ACC112 (cell line): ENCODE measurements at regions not wholly inside any gene's neighbourhood (a gene's known extent, or its start where the extent isn't known, plus 50 kb on each side); places are given as distances from the start of the nearest gene placed in this dataset.
"Not testable (repeated sequence)": the region's sequence is repeated elsewhere in the genome, so short reads cannot be mapped to it uniquely, and the experiment has no call there.

Experiments used
- H2AFZ ChIP-seq: fragments of 200-600 bp; sonication (generic); one replicate; pipeline ENCODE4 v1.6.0; 2017; ENCODE audit warnings: antibody characterized with exemption, low read length; ENCODE audit not compliant: unreplicated experiment
- H3K27ac ChIP-seq: fragments of 200-600 bp; sonication (generic); 2 replicates; pipeline ENCODE4 v1.5.1; 2014; ENCODE audit warnings: low read depth, mild to moderate bottlenecking, antibody characterized with exemption, low read length, moderate library complexity
- H3K27me3 ChIP-seq: fragments of 200-600 bp; sonication (generic); 2 replicates; pipeline ENCODE4 v1.6.1; 2014; ENCODE audit warnings: mild to moderate bottlenecking, antibody characterized with exemption, low read length, moderate library complexity, mixed read lengths; ENCODE audit not compliant: insufficient read depth
- H3K36me3 ChIP-seq: fragments of 200-600 bp; sonication (generic); 2 replicates; pipeline ENCODE4 v1.6.1; 2016; ENCODE audit warnings: mild to moderate bottlenecking, antibody characterized with exemption, low read length, moderate library complexity, mixed read lengths; ENCODE audit not compliant: insufficient read depth
- H3K4me1 ChIP-seq: fragments of 200-600 bp; sonication (generic); one replicate; pipeline ENCODE4 v1.6.1; 2016; ENCODE audit warnings: low read length, mixed read lengths; ENCODE audit not compliant: insufficient read depth, unreplicated experiment, control insufficient read depth
- H3K4me3 ChIP-seq: fragments of 200-600 bp; sonication (generic); 2 replicates; pipeline ENCODE4 v1.5.1; 2014; ENCODE audit warnings: mild to moderate bottlenecking, low read depth, low read length
- H3K79me2 ChIP-seq: fragments of 200-600 bp; sonication (generic); one replicate; pipeline ENCODE4 v1.6.0; 2016; ENCODE audit warnings: low read length; ENCODE audit not compliant: control insufficient read depth, unreplicated experiment, insufficient read depth

GRCh38 chr3:178324356-178324755 is 211.9 kb upstream of the KCNMB2 start:
- Histone ChIP-seq H3K79me2 (no peaks in the 10 kb centered on the region), H3K4me1 (peaks cover 12% of the 10 kb centered on the region), H3K4me3 (no peak overlapping the region), H3K27me3 (no peaks in the 10 kb centered on the region), H3K36me3 (no peaks in the 10 kb centered on the region), H2AFZ (no peak overlapping the region), H3K27ac (no peak overlapping the region)

- Histone ChIP-seq H3K36me3 (no peaks in the 10 kb centered on the region), H3K27me3 (no peaks in the 10 kb centered on the region), H3K27ac (peak overlapping the region; percentile 2; the same call in 1 of the 2 replicates), H3K4me1 (peaks cover 12% of the 10 kb centered on the region), H2AFZ (no peak overlapping the region), H3K4me3 (no peak overlapping the region), H3K79me2 (no peaks in the 10 kb centered on the region)
Observed at GRCh38 chr3:178325330-178325729, 210.9 kb upstream of the KCNMB2 start.

DNA sequence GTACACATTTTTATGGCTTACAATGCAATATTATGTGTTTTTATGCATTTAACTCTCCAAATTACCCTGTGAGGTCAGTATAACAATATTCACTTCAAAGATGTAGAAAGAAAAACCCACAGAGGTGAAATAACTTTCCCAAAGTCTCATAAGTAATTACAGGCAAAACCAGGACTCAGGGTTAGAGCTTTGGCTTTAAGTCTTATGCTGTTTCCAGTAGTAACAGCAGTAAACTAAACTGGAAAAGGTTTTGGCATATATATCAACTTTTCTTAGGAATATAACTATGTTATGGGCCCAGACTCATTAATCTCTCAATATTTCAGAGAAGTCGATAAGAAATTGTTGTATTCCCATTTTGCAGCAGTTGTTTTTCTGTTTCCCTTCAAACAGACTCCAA is 206.3 kb upstream of the KCNMB2 start:
- Histone ChIP-seq H3K79me2 (no peaks in the 10 kb centered on the region), H3K4me3 (no peak overlapping the region), H3K36me3 (no peaks in the 10 kb centered on the region), H3K4me1 (peaks cover 10% of the 10 kb centered on the region), H3K27me3 (no peaks in the 10 kb centered on the region), H3K27ac (no peak overlapping the region), H2AFZ (no peak overlapping the region)

DNA sequence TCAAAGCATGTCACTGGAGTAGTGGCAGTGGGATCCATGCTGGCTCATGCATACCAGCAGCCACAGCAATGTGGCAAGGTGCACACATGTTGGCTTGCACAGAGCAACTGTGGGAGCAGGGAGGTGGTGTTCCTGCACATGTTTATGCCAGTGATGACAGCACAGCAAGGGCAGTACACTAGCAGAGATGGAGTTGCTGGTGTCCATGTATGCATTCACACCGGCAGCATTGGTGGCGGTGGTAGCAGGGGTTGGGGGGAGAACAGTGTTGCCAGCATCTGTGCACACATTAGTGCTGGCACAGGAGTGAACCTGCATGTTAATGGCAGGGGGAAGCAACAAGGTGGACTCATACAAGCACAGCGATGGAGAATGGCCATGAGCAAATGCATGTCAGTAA is 202.0 kb upstream of the KCNMB2 start:
- Histone ChIP-seq H3K4me3 (no peak overlapping the region), H3K27ac (no peak overlapping the region), H3K79me2 (no peaks in the 10 kb centered on the region), H3K36me3 (no peaks in the 10 kb centered on the region), H2AFZ (no peak overlapping the region), H3K4me1 (peaks cover 6% of the 10 kb centered on the region), H3K27me3 (no peaks in the 10 kb centered on the region)

- no peak overlapping the region for H3K4me3 ChIP-seq
- H3K36me3 ChIP-seq, result no peaks in the 10 kb centered on the region
- H3K27me3 ChIP-seq, result no peaks in the 10 kb centered on the region
- H3K4me1 ChIP-seq, result peaks cover 1% of the 10 kb centered on the region
- H2AFZ ChIP-seq, result no peak overlapping the region
- no peak overlapping the region for H3K27ac ChIP-seq
- no peaks in the 10 kb centered on the region for H3K79me2 ChIP-seq
Observed at GRCh38 chr3:178336336-178336735, 199.9 kb upstream of the KCNMB2 start.

- Histone ChIP-seq H3K36me3 (no peaks in the 10 kb centered on the region), H3K27ac (no peak overlapping the region), H3K79me2 (no peaks in the 10 kb centered on the region), H2AFZ (no peak overlapping the region), H3K4me3 (no peak overlapping the region), H3K27me3 (no peaks in the 10 kb centered on the region), H3K4me1 (peaks cover 9% of the 10 kb centered on the region)
Observed at GRCh38 chr3:178340506-178340905, 195.7 kb upstream of the KCNMB2 start.

GRCh38 chr3:178341636-178342035 is 194.6 kb upstream of the KCNMB2 start:
- no peak overlapping the region for H3K27ac ChIP-seq
- no peaks in the 10 kb centered on the region for H3K36me3 ChIP-seq
- no peaks in the 10 kb centered on the region for H3K27me3 ChIP-seq
- H3K4me3 ChIP-seq, result no peak overlapping the region
- peaks cover 9% of the 10 kb centered on the region for H3K4me1 ChIP-seq
- no peak overlapping the region for H2AFZ ChIP-seq
- H3K79me2 ChIP-seq, result no peaks in the 10 kb centered on the region

- H3K27me3 ChIP-seq, result no peaks in the 10 kb centered on the region
- H3K4me3 ChIP-seq, result peak overlapping the region; percentile 10; the same call in 1 of the 2 replicates
- H3K4me1 ChIP-seq, result peaks cover 12% of the 10 kb centered on the region
- no peaks in the 10 kb centered on the region for H3K79me2 ChIP-seq
- peak overlapping the region; percentile 21 for H2AFZ ChIP-seq
- no peaks in the 10 kb centered on the region for H3K36me3 ChIP-seq
- no peak overlapping the region for H3K27ac ChIP-seq
Observed at GRCh38 chr3:178342111-178342510, 194.1 kb upstream of the KCNMB2 start.

- Histone ChIP-seq H3K36me3 (no peaks in the 10 kb centered on the region), H3K4me1 (peaks cover 19% of the 10 kb centered on the region), H3K27me3 (no peaks in the 10 kb centered on the region), H2AFZ (no peak overlapping the region), H3K27ac (no peak overlapping the region), H3K79me2 (no peaks in the 10 kb centered on the region), H3K4me3 (no peak overlapping the region)
Observed at GRCh38 chr3:178343433-178344038, 192.7 kb upstream of the KCNMB2 start.

- Histone ChIP-seq H3K36me3 (no peaks in the 10 kb centered on the region), H3K4me3 (no peak overlapping the region), H3K4me1 (peaks cover 26% of the 10 kb centered on the region), H3K27me3 (no peaks in the 10 kb centered on the region), H2AFZ (no peak overlapping the region), H3K27ac (no peak overlapping the region), H3K79me2 (no peaks in the 10 kb centered on the region)
Observed at GRCh38 chr3:178345944-178346343, 190.3 kb upstream of the KCNMB2 start.

DNA sequence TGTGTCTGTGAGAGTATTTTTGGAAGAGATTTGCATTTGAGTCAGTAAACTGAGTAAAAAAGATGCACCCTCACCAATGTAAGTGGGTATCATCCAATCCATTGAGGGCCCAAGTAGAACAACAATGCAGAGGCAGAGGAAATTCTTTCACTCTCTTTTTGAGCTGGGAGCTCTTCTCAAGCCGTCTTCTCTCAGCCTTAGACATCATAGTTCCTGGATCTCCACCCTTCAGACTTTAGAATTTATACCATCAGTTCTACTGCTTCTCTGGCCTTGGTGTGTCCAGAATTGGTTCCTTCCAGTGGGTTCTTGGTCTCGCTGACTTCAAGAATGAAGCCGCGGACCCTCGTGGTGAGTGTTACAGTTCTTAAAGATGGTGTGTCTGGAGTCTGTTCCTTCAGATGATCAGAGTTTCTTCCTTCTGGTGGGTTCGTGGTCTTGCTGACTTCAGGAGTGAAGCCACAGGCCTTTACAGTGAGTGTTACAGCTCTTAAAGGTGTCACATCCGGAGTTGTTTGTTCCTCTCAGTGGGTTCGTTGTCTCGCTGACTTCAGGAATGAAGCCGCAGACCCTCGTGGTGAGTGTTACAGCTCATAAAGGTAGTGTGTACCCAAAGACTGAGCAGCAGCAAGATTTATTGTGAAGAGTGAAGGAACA is 187.5 kb upstream of the KCNMB2 start:
- H2AFZ ChIP-seq, H3K36me3 ChIP-seq, H3K4me3 ChIP-seq, H3K27me3 ChIP-seq, H3K27ac ChIP-seq, H3K79me2 ChIP-seq: not testable (repeated sequence)
- peaks cover 41% of the 10 kb centered on the region for H3K4me1 ChIP-seq
